Ovary (tissue), 3 donors: ENCODE measurements at regions not wholly inside any gene's neighbourhood (a gene's known extent, or its start where the extent isn't known, plus 50 kb on each side); places are given as distances from the start of the nearest gene placed in this dataset.

Experiments
- EP300 ChIP-seq: sonication (generic); formaldehyde crosslinking; IDR thresholded peaks from one replicate; pipeline ENCODE4 v1.6.1; 2017; ENCODE audit warnings: antibody characterized with exemption
- POLR2A ChIP-seq: fragments of 450-650 bp; IDR thresholded peaks from one replicate; pipeline ENCODE4 v1.6.1; 2017; ENCODE audit warnings: antibody characterized with exemption, mild to moderate bottlenecking, moderate library complexity
- TF ChIP-seq, protein P1 (sequence below), 3 donors: fragments of 450-650 bp in 2 of 3; fragments of 200-600 bp in 1 of 3; IDR thresholded peaks; one replicate each; pipeline versions ENCODE4 v1.5.1 to v1.8.0; 2016 to 2022; ENCODE audit warnings: antibody characterized with exemption in 3 of 3, mild to moderate bottlenecking in 1 of 3
- donor health status: DM: no; HTN: no; CAD: no.

GRCh38 chr3:161577662-161578061 is 81.1 kb downstream of the OTOL1 start:
- no peak for TF ChIP-seq POLR2A
- TF ChIP-seq, protein P1, sequence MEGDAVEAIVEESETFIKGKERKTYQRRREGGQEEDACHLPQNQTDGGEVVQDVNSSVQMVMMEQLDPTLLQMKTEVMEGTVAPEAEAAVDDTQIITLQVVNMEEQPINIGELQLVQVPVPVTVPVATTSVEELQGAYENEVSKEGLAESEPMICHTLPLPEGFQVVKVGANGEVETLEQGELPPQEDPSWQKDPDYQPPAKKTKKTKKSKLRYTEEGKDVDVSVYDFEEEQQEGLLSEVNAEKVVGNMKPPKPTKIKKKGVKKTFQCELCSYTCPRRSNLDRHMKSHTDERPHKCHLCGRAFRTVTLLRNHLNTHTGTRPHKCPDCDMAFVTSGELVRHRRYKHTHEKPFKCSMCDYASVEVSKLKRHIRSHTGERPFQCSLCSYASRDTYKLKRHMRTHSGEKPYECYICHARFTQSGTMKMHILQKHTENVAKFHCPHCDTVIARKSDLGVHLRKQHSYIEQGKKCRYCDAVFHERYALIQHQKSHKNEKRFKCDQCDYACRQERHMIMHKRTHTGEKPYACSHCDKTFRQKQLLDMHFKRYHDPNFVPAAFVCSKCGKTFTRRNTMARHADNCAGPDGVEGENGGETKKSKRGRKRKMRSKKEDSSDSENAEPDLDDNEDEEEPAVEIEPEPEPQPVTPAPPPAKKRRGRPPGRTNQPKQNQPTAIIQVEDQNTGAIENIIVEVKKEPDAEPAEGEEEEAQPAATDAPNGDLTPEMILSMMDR (IDR thresholded peaks at IDR 0.05) = no peak
- TF ChIP-seq EP300 = no peak
